A673 (cell line): ENCODE measurements at regions not wholly inside any gene's neighbourhood (a gene's known extent, or its start where the extent isn't known, plus 50 kb on each side); places are given as distances from the start of the nearest gene placed in this dataset.

Source experiments
- EZH2 ChIP-seq: fragments of 200-600 bp; sonication (generic); IDR thresholded peaks from 2 replicates; pipeline ENCODE4 v1.6.1; 2017; ENCODE audit warnings: borderline replicate concordance, low read depth, mild to moderate bottlenecking, mixed read lengths, antibody characterized with exemption, low read length; ENCODE audit not compliant: poor library complexity, severe bottlenecking
- TF ChIP-seq, protein P1 (sequence below): fragments of 300-800, 200-600 bp; sonication (generic); conservative IDR thresholded peaks from 2 replicates; pipeline ENCODE4 v1.5.1; 2017; ENCODE audit warnings: low read depth, mild to moderate bottlenecking, antibody characterized with exemption, low read length, moderate library complexity, mixed read lengths

DNA sequence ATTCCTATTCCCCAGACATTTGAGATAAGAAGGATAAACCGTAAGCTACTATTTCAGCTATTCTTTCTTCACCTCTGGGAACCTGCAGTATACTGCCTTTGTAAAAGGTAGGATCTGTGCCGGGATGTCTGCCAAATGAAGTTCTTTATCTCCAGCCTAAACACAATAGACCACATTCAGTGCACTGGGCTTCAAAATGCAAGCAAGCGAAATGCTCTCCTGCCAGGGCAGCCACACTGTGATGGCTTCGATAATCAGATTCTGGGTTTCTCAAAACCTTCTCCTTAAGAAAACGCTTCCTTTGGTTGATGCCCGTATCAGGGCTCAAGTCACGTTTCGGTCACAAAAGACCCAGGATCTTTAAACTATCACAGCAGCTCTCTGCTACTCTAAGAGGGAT lies 299.5 kb upstream of the B3GAT1 start:
- TF ChIP-seq, protein P1, sequence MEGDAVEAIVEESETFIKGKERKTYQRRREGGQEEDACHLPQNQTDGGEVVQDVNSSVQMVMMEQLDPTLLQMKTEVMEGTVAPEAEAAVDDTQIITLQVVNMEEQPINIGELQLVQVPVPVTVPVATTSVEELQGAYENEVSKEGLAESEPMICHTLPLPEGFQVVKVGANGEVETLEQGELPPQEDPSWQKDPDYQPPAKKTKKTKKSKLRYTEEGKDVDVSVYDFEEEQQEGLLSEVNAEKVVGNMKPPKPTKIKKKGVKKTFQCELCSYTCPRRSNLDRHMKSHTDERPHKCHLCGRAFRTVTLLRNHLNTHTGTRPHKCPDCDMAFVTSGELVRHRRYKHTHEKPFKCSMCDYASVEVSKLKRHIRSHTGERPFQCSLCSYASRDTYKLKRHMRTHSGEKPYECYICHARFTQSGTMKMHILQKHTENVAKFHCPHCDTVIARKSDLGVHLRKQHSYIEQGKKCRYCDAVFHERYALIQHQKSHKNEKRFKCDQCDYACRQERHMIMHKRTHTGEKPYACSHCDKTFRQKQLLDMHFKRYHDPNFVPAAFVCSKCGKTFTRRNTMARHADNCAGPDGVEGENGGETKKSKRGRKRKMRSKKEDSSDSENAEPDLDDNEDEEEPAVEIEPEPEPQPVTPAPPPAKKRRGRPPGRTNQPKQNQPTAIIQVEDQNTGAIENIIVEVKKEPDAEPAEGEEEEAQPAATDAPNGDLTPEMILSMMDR, result no peak
- TF ChIP-seq EZH2, result no peak
